ENCODE measurements at regions not wholly inside any gene's neighbourhood (a gene's known extent, or its start where the extent isn't known, plus 50 kb on each side); places are given as distances from the start of the nearest gene placed in this dataset.

- TF ChIP-seq CTCF (IDR thresholded peaks at IDR 0.05; ENCODE audit: control insufficient read depth, extremely low read depth, insufficient read depth): no peak
- no peak for DNase-seq (ENCODE audit: low read depth)
These were observed 302.8 kb upstream of the PITRM1 start for GRCh38 chr10:3475367-3475766.

GRCh38 chr10:3474266-3474665 is 301.7 kb upstream of the PITRM1 start:
- H3K4me3 ChIP-seq (ENCODE audit: low read depth, low read length): no peak overlapping the region
- TF ChIP-seq CTCF (IDR thresholded peaks at IDR 0.05; ENCODE audit: control insufficient read depth, extremely low read depth, insufficient read depth): no peak
- no peak for DNase-seq (ENCODE audit: low read depth)

More at GRCh38 chr10:3475367-3475766, 302.8 kb upstream of the PITRM1 start:
- no peak overlapping the region for H3K4me3 ChIP-seq (ENCODE audit: low read depth, low read length)

GRCh38 chr10:3473271-3473670 is 300.7 kb upstream of the PITRM1 start:
- no peak overlapping the region for H3K4me3 ChIP-seq (ENCODE audit: low read depth, low read length)
- no peak for DNase-seq (ENCODE audit: low read depth)
- TF ChIP-seq CTCF (IDR thresholded peaks at IDR 0.05; ENCODE audit: control insufficient read depth, extremely low read depth, insufficient read depth): no peak

GRCh38 chr10:3472287-3473051 is 299.9 kb upstream of the PITRM1 start:
- TF ChIP-seq CTCF (IDR thresholded peaks at IDR 0.05; ENCODE audit: control insufficient read depth, extremely low read depth, insufficient read depth): no peak
- no peak overlapping the region; the same call in 1 of the 2 replicates for H3K4me3 ChIP-seq (ENCODE audit: low read depth, low read length)
- DNase-seq (ENCODE audit: low read depth): peak; percentile 38

GRCh38 chr10:3471927-3472286 is 299.3 kb upstream of the PITRM1 start:
- no peak overlapping the region for H3K4me3 ChIP-seq (ENCODE audit: low read depth, low read length)
- no peak for TF ChIP-seq CTCF (IDR thresholded peaks at IDR 0.05; ENCODE audit: control insufficient read depth, extremely low read depth, insufficient read depth)
- DNase-seq (ENCODE audit: low read depth): no peak

GRCh38 chr10:3471472-3471871 is 298.9 kb upstream of the PITRM1 start:
- no peak for DNase-seq (ENCODE audit: low read depth)
- H3K4me3 ChIP-seq (ENCODE audit: low read depth, low read length): no peak overlapping the region
- TF ChIP-seq CTCF (IDR thresholded peaks at IDR 0.05; ENCODE audit: control insufficient read depth, extremely low read depth, insufficient read depth): no peak

GRCh38 chr10:3470191-3470590 is 297.6 kb upstream of the PITRM1 start:
- DNase-seq (ENCODE audit: low read depth): no peak
- no peak for TF ChIP-seq CTCF (IDR thresholded peaks at IDR 0.05; ENCODE audit: control insufficient read depth, extremely low read depth, insufficient read depth)
- no peak overlapping the region for H3K4me3 ChIP-seq (ENCODE audit: low read depth, low read length)

Measured in LNCaP clone FGC (cell line).